ENCODE measurements at regions not wholly inside any gene's neighbourhood (a gene's known extent, or its start where the extent isn't known, plus 50 kb on each side); places are given as distances from the start of the nearest gene placed in this dataset.

DNA sequence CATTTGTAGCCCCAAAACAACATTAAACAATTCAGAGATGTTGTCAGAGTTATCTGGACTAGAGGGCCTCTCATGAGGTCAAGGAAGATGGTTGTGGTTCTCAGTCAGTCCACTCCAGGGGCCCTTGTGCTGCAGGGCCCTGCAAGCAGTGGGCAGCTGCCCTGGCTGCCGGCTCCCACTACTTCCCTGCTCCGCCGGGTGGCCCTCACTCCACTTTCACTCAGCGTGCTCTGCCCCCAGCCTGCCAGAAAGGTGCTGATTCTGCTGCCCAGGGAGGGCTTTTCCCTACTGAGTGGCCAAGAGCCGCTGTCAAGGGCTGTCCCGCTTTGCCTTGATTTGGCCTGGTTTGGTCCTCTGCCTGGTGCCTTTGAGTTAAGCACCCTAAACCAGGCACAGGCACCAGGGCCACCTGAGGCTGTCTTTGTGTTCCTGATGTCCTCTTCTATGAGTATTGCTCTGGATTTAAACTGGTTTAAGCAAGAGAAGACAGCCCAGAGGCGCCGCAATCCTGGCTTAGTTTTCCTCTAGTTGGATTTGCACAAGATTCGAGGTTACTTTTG is 117.2 kb downstream of the GADD45G start:
- DNase-seq (ENCODE audit: low read depth): no peak

DNA sequence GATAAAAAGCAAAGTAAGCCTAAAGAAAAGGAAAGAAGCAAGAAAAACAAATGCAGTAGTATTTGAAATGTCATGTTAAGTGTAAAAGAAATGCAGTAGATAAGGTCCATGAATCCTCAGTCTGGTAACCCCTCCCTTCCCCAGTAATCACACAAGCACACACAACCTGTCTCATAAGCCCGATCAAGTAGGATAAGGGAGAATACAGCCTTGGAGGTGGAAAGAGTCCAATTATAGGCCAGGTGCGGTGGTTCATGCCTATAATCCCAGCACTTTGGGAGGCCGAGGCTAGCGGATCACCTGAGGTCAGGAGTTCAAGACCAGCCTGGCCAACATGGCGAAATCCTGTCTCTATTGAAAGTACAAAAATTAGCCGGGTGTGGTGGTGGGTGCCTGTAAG is 117.9 kb downstream of the GADD45G start:
- DNase-seq (ENCODE audit: low read depth): no peak

DNA sequence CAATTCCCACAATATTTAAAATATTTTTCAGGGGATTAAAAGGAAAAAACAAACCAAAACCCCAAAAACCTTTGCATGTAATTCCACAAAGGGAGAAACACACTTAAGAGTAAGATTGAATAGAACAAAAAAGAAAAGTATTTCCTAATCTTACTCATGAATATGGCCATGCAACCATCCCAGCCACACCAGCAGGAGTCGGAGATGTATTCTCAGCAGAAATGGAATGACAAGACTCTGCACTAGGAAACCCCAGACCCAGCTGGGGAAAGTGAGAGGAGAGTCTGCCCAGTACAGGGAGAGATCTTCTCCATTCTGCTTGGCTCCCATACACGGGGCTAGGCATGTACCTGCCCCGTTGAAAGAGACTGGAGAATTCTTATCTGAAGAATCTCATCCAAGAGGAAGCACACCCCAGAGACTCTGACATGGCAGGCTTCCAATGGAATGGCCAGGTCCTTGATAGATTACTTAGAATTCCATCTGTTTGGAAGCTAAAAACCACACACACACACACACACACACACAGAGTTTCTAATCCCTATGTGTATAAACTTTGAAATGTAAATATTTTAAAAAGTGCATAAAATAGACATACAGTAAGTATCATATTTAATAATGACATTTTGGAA is 118.8 kb downstream of the GADD45G start:
- DNase-seq (ENCODE audit: low read depth): no peak

DNA sequence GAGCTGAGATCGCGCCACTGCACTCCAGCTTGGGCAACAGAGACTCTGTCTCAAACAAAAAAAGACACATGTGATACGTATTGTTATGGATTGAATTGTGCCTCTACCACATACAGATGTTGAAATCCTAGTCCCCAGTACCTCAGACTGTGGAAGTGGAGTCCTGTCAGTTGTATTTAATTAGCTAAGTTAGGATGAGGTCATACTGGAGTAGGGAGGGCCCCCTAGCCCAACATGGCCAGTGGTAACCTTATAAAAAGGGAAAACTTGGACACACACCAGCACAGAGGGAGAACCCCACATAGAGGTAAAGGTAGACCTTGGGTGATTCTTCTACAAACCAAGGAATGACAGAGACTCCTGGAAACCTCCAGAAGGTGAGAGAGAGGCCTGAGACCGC is 119.8 kb downstream of the GADD45G start:
- no peak for DNase-seq (ENCODE audit: low read depth)

DNA sequence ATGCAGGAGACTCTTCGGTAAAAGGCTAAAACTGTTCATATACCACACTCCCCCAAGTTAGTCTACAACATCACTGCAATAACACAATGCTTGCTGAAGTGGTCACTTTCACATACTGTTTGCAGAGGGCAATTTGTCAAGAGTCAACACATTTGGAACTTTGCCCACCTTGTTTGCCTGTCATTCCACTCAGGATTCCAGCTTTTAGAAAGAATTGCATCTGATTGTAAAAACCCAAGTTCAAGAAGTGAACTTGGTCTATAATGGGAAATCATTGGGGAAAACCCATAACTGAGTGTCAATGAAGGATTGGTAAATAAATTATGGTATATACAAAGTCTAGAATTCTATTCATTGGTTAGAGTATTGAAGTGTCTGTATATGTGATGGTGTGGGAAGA is 120.5 kb downstream of the GADD45G start:
- no peak for DNase-seq (ENCODE audit: low read depth)

DNA sequence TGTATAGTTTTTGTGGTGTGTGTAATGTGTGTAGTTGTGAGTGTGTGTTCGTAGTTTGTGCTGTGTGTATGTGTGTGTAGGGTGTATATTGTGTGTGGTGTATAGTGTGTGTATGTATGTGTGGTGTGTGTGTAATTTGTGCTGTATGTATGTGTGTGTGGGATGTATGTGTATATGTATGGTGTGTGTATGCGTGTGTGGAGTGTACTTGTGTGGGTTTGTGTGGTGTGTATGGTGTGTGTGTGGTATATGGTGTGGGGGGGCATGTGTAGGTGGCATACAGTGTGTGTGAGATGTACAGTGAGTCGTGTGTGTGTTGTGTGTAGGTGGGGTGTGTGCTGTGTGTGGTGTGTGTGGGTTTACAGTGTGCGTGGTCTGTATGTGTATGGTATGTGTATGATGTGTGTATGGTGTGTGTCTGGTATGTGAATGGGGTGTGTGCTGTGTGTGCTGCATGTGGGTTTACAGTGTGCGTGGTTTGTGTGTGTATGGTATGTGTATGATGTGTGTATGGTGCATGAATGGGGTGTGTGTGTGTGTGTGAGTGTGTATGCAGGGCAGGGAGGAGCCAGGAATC is 125.2 kb downstream of the GADD45G start:
- no peak for DNase-seq (ENCODE audit: low read depth)

DNA sequence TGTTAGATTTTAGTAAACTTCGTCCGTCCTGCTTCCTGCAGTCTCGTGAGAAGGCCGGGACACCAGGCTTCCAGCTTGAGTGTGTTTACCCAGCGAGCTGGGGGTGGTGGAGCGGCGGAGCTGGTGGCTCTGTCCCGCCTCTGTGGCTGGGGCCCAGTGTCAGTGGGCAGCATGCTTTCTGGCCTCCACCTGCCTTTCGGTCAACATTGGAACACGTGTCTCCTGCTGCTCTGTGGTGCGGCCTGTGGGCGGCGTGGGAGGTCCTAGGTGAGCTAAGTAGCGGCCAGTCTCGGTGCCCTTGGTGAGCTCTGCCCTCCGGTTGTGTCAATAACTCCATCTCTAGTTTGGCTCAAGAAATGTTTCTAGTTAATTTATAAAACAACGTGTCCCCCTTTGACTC is 125.9 kb downstream of the GADD45G start:
- no peak for DNase-seq (ENCODE audit: low read depth)

DNA sequence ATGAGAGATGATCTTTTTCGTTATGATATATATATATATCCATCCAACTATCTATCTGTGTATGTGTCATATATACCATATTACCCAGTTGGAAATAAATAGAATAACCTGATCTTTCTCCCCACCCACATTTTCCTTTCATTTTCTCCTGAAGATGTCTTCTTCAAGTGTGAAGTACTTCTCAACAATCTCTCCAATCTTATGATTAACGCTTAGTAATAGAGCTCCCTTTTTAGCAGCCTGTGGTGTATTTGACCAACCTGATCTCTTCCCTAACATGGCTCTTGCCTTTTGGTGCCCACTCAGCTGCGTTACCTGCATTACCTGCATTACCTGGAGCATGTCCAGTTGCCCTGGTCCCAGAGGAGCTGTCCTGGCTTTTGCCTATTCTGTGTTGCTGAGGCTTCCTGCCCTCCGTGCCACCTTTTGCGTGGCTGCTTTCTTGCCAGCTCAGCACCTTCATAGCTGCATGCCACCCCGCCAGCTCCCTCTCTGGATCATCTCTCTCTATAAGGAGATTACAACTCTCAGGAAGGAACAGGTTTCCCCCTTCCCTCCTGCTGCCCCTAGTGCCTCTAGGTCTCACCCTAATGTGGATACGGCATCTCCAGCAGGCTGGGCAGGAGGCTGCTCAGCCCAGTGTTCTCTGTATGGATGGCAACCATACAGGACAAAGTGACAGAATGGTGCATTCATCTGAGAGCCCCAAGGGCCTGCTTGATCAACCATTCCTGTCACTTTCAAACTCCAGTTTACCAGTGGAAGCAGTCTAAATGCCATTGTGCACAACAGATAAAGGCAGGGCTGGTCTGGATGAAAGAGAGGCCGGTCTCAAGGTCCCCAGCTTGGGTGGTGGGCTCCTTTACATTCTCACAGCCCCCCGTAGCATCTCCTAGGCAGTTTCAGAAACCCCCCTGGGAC is 126.7 kb downstream of the GADD45G start:
- no peak for DNase-seq (ENCODE audit: low read depth)

DNA sequence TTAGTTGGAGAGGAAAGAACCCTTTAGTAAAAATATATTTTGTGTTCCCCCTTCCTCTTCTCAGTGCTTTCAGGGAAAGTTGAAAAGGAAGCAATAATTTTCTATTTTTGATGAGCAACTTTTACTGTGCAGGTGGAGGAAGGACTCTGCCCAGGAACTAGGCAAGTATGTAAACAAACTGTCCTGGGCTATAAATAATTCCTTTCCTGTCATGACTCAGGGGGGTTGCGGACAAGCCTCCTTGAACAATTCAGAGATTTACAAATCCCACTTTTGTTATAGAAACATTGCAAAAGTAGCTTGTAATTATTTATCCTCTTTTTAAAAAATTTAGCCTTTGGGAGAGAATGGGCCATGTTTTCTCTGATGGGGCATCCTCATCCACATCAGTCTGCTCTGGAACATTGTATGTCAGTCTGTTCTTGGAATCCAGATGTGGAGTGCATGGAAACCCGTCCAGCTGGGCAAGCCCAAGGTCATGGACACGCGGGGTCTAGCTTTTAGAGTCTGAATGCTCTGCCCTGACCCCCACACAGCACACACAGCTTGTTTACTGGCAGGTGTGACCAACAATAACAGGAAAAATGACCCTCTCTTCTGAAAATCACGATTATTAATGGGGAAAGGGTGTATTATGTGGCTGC is 127.6 kb downstream of the GADD45G start:
- DNase-seq (ENCODE audit: low read depth): no peak

DNA sequence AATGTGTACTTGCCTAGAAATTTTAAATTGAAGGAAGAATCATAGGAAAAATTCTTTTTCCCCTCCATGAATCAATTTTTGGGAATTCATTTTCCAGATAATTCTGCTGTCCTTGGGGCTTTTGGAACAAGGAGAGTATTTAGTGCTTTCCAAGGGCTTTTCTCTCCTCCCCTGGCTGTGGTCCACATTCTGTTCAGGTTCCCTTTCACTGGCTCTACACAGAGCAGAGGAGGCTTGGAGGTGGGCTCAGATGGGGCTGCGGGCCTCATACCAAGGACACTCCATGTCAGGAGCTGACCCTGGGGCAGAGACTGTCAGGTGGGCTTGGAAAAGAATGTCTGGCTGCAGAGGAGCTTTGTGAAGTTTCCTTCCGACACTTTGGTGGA is 128.1 kb downstream of the GADD45G start:
- DNase-seq (ENCODE audit: low read depth): no peak

DNA sequence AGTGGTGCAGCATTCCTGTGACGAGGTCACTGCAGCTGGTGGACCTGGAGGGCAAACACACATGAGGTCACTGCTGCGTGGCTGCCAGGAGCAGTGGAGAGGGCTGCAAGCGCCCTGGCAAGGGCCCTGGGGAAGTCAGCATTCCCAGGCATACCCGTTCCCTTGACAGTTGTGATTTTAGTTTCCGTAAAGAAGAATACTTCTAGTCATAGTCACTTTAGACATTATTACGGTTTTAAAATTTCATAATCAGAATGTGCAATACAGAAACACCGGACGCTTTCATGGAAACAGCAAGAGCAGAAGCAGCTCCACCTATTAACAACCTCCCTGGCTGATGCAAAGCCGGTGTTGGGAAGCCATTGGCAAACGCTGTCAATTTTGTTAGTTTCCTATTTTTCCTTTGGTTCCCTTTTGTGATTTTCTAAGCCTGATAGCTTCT is 129.8 kb downstream of the GADD45G start:
- DNase-seq (ENCODE audit: low read depth): no peak

DNA sequence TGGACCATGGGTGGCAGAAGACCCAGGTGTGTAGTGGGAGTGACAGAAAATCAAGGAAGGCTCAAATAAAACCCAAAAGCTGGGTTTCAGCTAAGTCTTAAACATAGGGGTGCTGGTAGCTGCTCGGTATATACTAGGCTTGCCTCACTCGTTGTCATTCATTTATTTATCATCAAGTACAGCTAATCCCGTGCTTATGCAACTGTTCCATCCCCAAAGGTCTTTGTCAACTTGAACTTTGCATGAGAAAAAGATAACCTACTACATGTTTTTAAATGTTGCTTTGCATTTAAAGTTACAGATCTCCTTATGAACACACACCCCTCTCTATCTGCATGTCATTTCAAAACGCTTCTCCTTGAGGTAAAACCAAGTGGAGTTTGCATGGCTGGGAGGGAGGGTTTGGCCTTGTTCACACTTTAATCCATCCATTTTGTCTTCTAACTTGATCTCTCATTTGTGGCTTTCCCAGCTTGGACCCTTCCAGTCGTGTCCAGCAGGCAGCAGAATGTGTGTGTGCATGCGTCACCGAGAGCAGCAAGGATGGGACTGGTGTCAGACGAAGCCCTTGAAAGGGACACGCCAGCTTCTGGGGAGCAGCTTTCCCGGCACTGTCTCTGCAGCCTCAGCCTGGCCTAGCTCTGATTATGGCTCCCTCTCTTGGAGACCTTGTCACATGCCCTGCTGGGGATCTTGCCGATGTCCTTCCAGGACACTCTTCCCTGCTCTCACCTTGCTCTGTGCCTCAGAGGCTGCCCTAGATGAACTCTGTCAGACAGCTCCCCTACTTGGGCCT is 133.5 kb downstream of the GADD45G start:
- no peak for DNase-seq (ENCODE audit: low read depth)

DNA sequence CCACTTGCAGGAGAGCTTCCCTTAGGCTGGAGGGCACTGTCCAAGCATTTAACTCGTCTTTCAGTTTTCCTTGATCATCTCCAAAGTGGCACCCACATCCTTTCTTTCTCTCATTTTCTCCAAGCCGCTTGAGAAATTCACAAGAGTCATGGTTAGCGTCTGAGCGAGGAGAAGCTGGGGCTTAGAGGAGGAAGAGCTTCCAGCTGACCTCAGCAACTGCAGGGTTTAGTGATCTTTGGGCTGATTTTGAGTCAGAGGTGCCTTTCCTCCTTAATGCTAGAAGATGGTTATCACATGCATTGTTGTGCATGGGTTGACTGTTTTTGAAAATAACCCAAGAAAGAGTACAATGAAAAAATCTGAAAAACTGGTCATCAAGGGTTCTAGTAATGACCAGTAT is 134.7 kb downstream of the GADD45G start:
- no peak for DNase-seq (ENCODE audit: low read depth)

DNA sequence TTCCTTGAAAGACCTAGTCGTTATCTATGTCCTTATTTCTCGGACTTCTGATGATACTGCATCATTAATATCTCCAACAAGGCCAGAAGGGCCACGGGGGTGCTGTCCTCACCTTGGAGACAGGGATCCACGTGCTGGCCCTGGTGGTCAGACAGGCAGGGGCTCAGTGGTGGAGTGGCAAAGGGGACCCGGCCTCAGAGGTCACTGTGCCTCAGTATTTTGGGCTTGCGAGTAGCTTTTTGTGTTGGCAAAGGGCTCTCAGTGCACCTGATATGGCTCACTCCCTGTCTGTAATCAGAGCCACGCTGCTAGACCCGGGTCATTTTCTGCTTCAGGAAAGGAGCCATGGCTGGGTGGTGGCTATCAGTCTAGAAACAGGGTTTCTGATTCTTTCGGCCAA is 135.1 kb downstream of the GADD45G start:
- DNase-seq (ENCODE audit: low read depth): no peak

DNA sequence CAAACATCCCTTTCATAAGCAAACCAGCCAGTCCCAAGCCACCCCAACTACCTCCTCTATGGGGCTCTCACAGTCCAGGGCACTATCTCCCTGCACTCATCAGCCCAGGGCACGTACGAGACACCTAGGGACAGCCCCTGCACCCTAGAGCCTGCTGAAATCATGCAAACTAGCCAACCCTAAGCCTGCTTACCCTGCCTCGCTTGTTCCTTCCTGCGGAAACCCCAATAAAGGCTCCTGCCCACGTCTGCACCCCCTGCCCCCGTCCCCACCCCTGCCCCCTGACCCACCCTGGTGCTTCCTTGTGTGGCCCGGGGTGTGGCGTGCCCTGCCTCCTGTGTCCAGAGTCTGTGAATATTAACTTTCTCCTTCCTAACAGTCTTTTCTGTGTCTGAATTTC is 135.9 kb downstream of the GADD45G start:
- DNase-seq (ENCODE audit: low read depth): no peak

DNA sequence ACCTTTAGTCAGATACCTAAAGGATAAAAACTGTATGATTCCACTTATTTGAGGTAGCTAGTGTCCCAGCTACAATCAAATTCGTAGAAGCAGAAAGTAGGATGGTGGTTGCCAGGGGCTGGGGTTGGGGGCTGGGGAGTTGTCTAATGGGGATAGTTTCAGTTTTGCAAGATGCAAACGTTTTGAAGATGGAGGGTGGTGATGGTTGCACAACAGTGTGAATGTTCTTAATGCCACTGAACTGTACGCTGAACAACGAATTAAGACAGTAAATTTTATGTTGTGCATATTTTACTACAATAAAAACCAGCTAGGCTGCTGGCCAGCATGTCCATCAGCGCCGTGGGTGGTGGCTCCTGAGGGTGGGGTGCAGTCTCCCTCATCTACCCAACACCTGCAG is 137.8 kb downstream of the GADD45G start:
- no peak for DNase-seq (ENCODE audit: low read depth)

DNA sequence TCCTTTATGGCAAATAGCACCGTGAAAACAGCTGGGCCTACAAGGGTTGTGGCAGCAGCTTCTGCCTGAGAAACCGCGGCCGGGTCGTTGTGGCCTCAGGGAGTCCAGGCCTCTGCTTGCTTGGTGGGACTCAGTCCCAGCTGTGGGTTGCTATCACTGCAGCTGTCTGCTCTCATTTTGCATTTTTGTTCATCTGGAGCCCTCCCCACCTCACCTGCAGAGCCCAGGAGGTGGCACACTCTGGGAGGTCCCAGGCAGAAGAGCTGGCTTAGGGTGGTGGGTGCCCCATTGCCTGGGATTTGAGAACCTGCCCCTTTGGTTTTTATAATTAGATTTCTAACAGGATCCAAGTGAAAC is 138.4 kb downstream of the GADD45G start:
- no peak for DNase-seq (ENCODE audit: low read depth)

DNA sequence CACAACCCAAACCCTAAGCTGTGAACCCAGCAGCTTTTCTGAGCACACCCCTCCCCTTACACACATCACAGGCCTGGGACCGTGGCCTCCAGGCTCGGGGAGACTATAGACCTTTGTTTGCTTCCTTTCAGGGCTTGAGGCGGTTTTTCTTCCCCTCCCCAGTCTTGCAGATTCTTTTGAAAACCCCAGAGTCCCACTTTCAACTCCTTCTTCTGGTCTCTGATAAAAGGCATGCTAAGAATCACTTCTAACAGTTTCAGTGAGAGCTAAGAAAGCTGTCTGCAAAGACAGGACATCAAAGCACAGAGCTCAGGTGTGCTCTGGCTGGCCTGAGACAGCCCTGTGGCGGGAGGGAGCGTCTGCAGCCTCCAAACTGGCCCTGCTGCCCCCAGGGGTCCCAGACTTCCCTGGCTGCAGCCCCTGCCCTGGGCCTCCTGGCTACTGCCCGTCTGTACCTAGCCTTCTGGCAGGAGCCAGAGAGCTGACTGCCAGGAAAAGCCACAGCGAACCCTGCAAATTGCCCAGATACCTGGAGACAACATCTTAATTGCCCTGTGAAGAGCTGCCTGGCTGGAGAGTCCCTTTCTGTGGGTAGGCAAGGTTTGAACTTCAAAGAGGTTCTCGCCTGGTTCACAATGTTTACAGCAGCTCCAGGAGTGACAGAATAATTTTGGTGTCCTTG is 138.9 kb downstream of the GADD45G start:
- DNase-seq (ENCODE audit: low read depth): peak; percentile 25

DNA sequence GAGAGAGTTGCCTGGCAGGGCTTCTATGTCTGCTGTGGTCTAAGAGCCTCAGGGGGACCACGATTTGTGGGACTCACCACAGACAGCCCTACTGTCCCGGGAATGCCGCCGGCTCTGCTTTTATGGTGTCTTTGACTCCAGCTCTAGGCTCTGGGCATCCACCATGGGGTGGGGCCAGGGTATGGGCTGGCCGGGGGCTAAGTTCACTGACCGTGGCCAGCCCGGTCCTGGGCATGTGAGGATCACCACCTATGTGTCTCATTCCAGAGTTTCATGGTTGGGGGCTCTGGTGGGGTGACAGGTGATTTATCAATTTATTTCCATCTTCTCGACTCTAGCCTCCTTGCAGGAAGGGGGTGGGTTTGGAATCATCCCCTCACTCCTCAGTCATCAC is 139.4 kb downstream of the GADD45G start:
- DNase-seq (ENCODE audit: low read depth): no peak

DNA sequence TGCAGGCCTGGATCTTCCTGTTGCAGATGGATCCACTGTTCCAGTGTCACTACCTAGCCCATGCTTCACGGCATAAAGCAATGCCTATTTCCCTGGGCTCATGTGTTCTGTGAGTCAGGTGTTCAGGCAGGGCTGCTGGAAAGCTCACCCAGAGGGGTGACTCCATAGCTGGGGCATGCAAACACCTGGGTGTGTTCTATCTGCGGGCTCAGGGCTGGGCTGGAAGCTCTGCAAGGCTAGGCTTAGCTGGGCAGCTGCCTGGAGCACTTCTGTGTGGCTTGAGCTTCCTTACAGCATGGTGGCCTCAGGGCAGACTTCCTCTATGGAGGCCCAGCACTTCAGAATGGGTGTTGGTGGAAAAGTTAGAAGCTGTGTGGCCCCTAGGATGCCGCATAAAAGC is 139.9 kb downstream of the GADD45G start:
- DNase-seq (ENCODE audit: low read depth): no peak

Data from T follicular helper cell (primary cell).